ENCODE measurements at regions not wholly inside any gene's neighbourhood (a gene's known extent, or its start where the extent isn't known, plus 50 kb on each side); places are given as distances from the start of the nearest gene placed in this dataset.

DNA sequence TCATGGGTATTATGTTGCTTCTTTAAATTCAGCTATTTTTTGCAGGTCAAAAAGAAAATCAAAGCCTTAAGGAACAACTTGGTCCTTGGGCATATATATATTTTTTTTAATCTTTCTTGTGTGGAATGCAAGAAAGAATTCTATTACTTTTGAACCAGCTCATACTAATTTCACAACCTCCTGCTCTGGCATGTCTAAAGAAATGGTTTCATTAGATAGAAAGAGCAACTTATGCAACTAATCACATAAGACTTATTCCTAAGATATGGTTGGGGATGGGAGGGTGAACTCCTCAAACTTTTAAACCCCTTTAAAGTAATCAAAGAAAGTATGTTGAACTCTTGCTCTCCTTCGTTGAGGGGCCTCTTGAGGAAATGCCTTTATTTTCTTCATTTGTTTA is 114.9 kb downstream of the GMNC start:
- Histone ChIP-seq H3K4me3 (ENCODE audit: low read length) (no peak overlapping the region), H3K4me1 (ENCODE audit: control insufficient read depth, insufficient read depth, low read length) (no peaks in the 10 kb centered on the region), H3K36me3 (ENCODE audit: control insufficient read depth, insufficient read depth, low read length) (no peaks in the 10 kb centered on the region), H3K9me3 (replicated peaks; ENCODE audit: control insufficient read depth, low read depth, low read length) (no peaks in the 10 kb centered on the region), H3K27ac (ENCODE audit: low read length) (no peak overlapping the region), H3K27me3 (ENCODE audit: control insufficient read depth, insufficient read depth, low read length) (no peaks in the 10 kb centered on the region)
- whole genome bisulfite sequencing (ENCODE audit: insufficient coverage) = no CpG with 5 or more reads among the region's 1 CpG
- DNase-seq = no peak

DNA sequence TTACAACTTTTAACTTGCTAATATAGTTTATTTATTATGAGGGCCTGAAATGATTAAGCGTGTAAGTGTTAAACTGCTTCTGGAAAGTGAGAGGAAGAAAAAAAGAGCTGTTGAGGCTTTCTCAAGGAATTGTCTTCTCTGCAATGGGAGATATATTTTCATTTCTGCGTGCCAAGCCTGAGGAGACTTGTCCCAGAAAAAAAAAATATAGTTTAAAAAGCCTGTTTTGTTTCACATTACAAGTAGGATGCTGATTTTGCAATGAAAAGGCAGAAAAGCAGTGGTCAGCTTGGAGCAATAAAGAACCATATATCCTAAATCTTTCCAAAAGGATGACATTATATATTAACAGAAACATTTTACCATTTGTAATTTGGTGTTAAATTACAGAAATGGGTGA is 115.5 kb downstream of the GMNC start:
- Histone ChIP-seq H3K27me3 (ENCODE audit: control insufficient read depth, insufficient read depth, low read length) (no peaks in the 10 kb centered on the region), H3K27ac (ENCODE audit: low read length) (peak overlapping the region; percentile 52)
- no CpG with 5 or more reads among the region's 2 CpGs for WGBS (ENCODE audit: insufficient coverage)

DNA sequence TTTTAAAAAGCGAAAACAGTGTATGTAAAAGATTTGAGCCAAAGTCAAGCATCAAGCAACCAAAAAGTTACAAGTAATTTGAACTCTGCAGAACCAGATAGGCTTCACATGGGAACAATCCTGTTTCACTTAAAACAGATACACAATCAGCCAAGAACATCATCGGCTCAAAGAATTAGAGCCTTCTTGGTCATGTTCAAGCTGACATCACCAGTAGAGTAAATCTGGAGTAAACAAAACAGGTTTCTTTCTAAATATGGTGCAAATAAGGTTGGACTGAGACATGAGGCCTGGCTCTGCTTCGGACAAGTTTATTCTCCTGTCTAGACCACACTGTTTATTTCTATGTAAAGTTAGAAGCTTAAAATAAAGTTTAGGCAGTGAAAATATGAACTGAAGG is 116.0 kb downstream of the GMNC start:
- Histone ChIP-seq H3K4me1 (ENCODE audit: control insufficient read depth, insufficient read depth, low read length) (no peaks in the 10 kb centered on the region), H3K27me3 (ENCODE audit: control insufficient read depth, insufficient read depth, low read length) (no peaks in the 10 kb centered on the region), H3K9me3 (replicated peaks; ENCODE audit: control insufficient read depth, low read depth, low read length) (no peaks in the 10 kb centered on the region), H3K4me3 (ENCODE audit: low read length) (no peak overlapping the region), H3K36me3 (ENCODE audit: control insufficient read depth, insufficient read depth, low read length) (no peaks in the 10 kb centered on the region), H3K27ac (ENCODE audit: low read length) (peak overlapping the region; percentile 52)
- peak; percentile 83 for DNase-seq
- WGBS (ENCODE audit: insufficient coverage) = no CpG with 5 or more reads among the region's 3 CpGs

More for the DNA sequence above, 115.5 kb downstream of the GMNC start:
- DNase-seq = peak; percentile 74
- Histone ChIP-seq H3K9me3 (replicated peaks; ENCODE audit: control insufficient read depth, low read depth, low read length) (no peaks in the 10 kb centered on the region), H3K4me1 (ENCODE audit: control insufficient read depth, insufficient read depth, low read length) (no peaks in the 10 kb centered on the region), H3K4me3 (ENCODE audit: low read length) (no peak overlapping the region), H3K36me3 (ENCODE audit: control insufficient read depth, insufficient read depth, low read length) (no peaks in the 10 kb centered on the region)

DNA sequence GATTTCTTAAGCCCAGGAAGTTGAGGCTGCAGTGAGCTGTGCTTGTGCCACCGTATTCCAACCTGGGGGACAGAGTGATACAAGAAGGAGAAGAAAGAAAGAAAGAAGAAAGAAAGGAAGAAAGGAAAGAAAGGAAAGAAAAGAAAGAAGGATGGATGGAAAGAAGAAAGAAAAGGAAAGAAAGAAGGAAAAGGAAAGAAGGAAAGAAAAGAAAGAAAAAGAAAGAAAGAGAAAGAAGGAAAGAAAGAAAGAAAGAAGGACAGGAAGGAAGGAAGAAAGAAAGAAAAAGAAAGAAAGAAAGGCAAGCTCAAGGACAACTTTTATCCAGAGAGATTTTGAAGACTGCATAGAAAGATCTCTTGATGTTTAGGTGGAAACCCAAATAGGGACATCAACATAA is 120.7 kb downstream of the GMNC start:
- 43% methylated on average over 1 of the region's 1 CpG for WGBS (ENCODE audit: insufficient coverage)
- no peaks in the 10 kb centered on the region for H3K4me1 ChIP-seq (ENCODE audit: control insufficient read depth, insufficient read depth, low read length)
- no peaks in the 10 kb centered on the region for H3K36me3 ChIP-seq (ENCODE audit: control insufficient read depth, insufficient read depth, low read length)
- DNase-seq = no peak
- no peaks in the 10 kb centered on the region for H3K27me3 ChIP-seq (ENCODE audit: control insufficient read depth, insufficient read depth, low read length)
- H3K27ac ChIP-seq (ENCODE audit: low read length) = no peak overlapping the region
- H3K9me3 ChIP-seq (replicated peaks; ENCODE audit: control insufficient read depth, low read depth, low read length) = no peaks in the 10 kb centered on the region
- no peak overlapping the region for H3K4me3 ChIP-seq (ENCODE audit: low read length)

DNA sequence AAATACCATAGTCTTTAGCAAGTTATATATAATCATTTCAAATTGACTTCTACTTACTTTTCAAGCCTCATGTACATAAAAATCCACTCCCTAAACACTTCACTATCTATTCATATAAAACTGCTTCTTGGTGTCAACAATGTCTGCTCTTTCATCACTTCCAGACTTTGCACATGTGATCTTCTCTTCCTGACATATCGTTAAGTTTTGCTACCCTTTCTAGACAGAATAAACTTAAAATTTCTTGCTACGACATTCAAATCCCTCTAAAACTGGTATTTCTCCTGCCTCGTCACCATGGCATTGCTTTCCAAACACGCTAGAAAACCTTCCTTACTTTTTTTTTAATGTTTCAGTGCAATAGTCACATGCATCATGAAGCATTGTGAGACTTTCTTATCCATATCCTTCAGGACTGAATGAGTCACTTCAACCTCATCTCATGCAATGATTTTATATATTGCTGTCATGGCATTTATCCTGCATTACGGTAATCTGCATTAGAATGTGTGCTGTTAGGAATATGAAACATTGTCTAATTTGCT is 122.8 kb downstream of the GMNC start:
- no peaks in the 10 kb centered on the region for H3K27me3 ChIP-seq (ENCODE audit: control insufficient read depth, insufficient read depth, low read length)
- no peak overlapping the region for H3K4me3 ChIP-seq (ENCODE audit: low read length)
- H3K9me3 ChIP-seq (replicated peaks; ENCODE audit: control insufficient read depth, low read depth, low read length) = no peaks in the 10 kb centered on the region
- no peak overlapping the region for H3K27ac ChIP-seq (ENCODE audit: low read length)
- no peaks in the 10 kb centered on the region for H3K4me1 ChIP-seq (ENCODE audit: control insufficient read depth, insufficient read depth, low read length)
- no peaks in the 10 kb centered on the region for H3K36me3 ChIP-seq (ENCODE audit: control insufficient read depth, insufficient read depth, low read length)
- DNase-seq = no peak
- 78% methylated on average over 4 of the region's 5 CpGs for WGBS (ENCODE audit: insufficient coverage)

DNA sequence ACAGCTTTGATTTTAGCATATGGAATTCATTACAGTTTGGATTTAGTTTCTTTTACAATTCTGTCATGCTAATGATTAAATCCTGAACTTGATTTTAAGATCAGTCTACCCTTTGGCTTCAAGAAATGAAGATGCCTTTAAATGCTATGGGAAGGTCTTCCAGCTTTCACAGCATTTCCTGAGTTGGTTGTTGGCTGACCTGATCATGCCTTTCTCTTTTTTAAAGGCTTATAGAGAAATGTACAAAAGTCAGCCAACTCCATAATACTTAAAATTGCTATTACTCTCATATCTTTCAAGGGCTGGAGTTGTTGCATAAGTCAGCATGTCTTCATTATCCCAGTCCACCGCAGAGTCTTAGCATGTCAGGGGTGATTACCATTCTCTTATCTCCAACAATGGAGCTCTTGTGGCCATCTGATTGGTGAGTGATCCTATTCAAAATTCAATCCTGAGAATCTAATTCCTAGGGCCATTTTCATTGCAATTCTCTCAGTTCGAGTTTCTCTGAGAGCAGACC is 123.8 kb downstream of the GMNC start:
- Histone ChIP-seq H3K9me3 (replicated peaks; ENCODE audit: control insufficient read depth, low read depth, low read length) (no peaks in the 10 kb centered on the region), H3K27me3 (ENCODE audit: control insufficient read depth, insufficient read depth, low read length) (no peaks in the 10 kb centered on the region), H3K36me3 (ENCODE audit: control insufficient read depth, insufficient read depth, low read length) (no peaks in the 10 kb centered on the region), H3K4me1 (ENCODE audit: control insufficient read depth, insufficient read depth, low read length) (no peaks in the 10 kb centered on the region), H3K27ac (ENCODE audit: low read length) (no peak overlapping the region), H3K4me3 (ENCODE audit: low read length) (no peak overlapping the region)
- WGBS (ENCODE audit: insufficient coverage) = no CpG with 5 or more reads among the region's 2 CpGs
- DNase-seq = peak; percentile 87

DNA sequence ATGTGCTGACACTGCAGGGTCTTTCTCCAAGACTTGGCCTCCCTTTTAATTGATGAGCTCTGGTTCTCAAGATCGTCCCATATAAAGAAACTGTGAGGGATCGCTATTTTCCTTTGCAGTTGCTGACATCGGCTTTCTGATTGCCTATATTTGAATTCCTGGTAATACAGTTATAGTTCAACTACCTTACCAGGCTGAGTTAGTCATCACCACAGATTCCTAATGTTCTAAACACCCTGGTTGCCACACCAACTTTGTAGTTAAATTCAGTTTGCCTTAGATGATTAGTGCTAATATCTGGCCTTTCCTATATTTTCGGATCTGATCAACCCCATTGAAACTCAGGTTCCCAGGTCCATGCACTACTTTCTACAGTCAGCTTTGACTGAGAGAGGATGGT is 125.0 kb downstream of the GMNC start:
- WGBS (ENCODE audit: insufficient coverage) = no CpG with 5 or more reads among the region's 4 CpGs
- H3K27ac ChIP-seq (ENCODE audit: low read length) = no peak overlapping the region

DNA sequence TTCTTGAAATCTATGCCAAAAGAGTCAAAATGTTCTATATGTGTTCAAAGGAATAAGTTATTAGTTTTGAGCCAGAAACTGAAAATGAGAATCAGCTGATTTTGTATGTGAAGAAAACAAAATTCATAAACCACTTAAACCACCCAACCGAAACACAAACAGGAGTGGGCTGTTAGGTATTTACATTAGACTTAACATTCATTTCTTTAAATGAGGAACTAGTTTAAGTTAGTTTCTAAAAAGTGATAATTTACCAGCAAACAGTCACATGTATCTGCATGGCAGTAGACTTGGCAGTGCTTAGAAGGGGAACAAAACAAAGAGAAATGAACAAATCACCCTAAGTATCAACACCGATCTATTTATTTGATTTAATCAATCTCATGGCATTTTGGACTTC is 128.0 kb downstream of the GMNC start:
- Histone ChIP-seq H3K27ac (ENCODE audit: low read length) (no peak overlapping the region), H3K4me3 (ENCODE audit: low read length) (no peak overlapping the region), H3K9me3 (replicated peaks; ENCODE audit: control insufficient read depth, low read depth, low read length) (no peaks in the 10 kb centered on the region), H3K4me1 (ENCODE audit: control insufficient read depth, insufficient read depth, low read length) (no peaks in the 10 kb centered on the region), H3K36me3 (ENCODE audit: control insufficient read depth, insufficient read depth, low read length) (no peaks in the 10 kb centered on the region), H3K27me3 (ENCODE audit: control insufficient read depth, insufficient read depth, low read length) (no peaks in the 10 kb centered on the region)
- DNase-seq = no peak
- no CpG with 5 or more reads among the region's 2 CpGs for WGBS (ENCODE audit: insufficient coverage)

More for the DNA sequence above, 125.0 kb downstream of the GMNC start:
- Histone ChIP-seq H3K36me3 (ENCODE audit: control insufficient read depth, insufficient read depth, low read length) (no peaks in the 10 kb centered on the region), H3K9me3 (replicated peaks; ENCODE audit: control insufficient read depth, low read depth, low read length) (no peaks in the 10 kb centered on the region), H3K4me3 (ENCODE audit: low read length) (no peak overlapping the region), H3K27me3 (ENCODE audit: control insufficient read depth, insufficient read depth, low read length) (no peaks in the 10 kb centered on the region), H3K4me1 (ENCODE audit: control insufficient read depth, insufficient read depth, low read length) (no peaks in the 10 kb centered on the region)
- no peak for DNase-seq

DNA sequence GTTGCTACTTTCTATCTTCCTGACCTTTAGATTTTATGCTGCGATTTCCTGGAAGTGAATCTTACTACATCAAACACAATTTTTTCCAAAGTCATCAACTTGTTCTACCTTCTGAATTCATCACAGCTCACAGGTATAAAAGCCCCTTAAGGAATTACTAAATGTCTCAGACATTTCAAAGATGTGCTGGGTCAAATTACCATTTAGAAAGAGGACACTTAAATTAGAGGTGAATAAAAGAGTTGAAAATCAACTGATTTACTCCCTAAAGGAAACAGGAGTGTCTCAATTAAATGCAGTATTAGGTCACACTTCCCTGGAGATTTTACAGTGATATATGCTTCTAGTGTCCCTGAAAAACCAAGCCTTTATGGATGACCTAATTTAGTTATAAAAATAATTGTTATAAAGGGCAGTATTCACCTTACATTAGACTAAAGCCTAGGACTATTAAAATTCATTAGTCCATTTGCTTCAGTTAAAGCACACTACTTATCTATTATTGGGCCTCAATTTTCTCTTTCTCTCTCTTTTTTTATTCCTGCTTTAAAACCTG is 128.8 kb downstream of the GMNC start:
- WGBS (ENCODE audit: insufficient coverage) = 100% methylated on average over 1 of the region's 1 CpG
- no peaks in the 10 kb centered on the region for H3K27me3 ChIP-seq (ENCODE audit: control insufficient read depth, insufficient read depth, low read length)
- no peaks in the 10 kb centered on the region for H3K36me3 ChIP-seq (ENCODE audit: control insufficient read depth, insufficient read depth, low read length)
- no peak overlapping the region for H3K4me3 ChIP-seq (ENCODE audit: low read length)
- H3K27ac ChIP-seq (ENCODE audit: low read length) = no peak overlapping the region
- no peak for DNase-seq
- no peaks in the 10 kb centered on the region for H3K4me1 ChIP-seq (ENCODE audit: control insufficient read depth, insufficient read depth, low read length)
- no peaks in the 10 kb centered on the region for H3K9me3 ChIP-seq (replicated peaks; ENCODE audit: control insufficient read depth, low read depth, low read length)

DNA sequence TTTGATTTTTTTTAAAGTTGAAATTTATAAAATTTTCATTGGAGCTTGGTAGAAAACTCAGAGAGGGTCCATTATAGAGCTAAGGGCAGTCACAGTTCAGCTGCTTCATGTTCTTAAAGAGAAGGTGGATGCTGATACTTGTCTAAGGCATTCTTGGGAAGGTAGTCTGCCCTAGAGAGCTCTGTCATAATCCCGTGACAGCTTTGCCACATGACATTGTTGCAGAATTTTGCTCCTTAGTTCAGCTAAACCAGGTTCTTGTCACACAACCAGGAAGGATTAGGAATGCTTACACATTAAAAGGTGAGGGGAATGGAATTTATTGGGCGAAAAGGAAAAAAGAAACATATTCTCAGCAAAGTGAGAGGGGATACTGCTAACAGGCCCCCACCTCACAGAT is 130.9 kb downstream of the GMNC start:
- Histone ChIP-seq H3K4me3 (ENCODE audit: low read length) (no peak overlapping the region), H3K27me3 (ENCODE audit: control insufficient read depth, insufficient read depth, low read length) (no peaks in the 10 kb centered on the region), H3K36me3 (ENCODE audit: control insufficient read depth, insufficient read depth, low read length) (no peaks in the 10 kb centered on the region), H3K27ac (ENCODE audit: low read length) (no peak overlapping the region), H3K4me1 (ENCODE audit: control insufficient read depth, insufficient read depth, low read length) (no peaks in the 10 kb centered on the region), H3K9me3 (replicated peaks; ENCODE audit: control insufficient read depth, low read depth, low read length) (no peaks in the 10 kb centered on the region)
- WGBS (ENCODE audit: insufficient coverage) = 80% methylated on average over 1 of the region's 2 CpGs
- no peak for DNase-seq
